GM18909 (cell line): ENCODE measurements at regions not wholly inside any gene's neighbourhood (a gene's known extent, or its start where the extent isn't known, plus 50 kb on each side); places are given as distances from the start of the nearest gene placed in this dataset.
A peak's percentile ranks its signal among the peaks of the same experiment; 100 is the strongest.

ENCODE experiments used
- ATAC-seq: cut with Tn5 transposase; IDR thresholded peaks from one replicate; pipeline ENCODE4 v1.9.1; 2021; ENCODE audit warnings: mild to moderate bottlenecking; ENCODE audit not compliant: unreplicated experiment, poor library complexity

GRCh38 chr5:124071039-124071438 lies 559.1 kb downstream of the CSNK1G3 start:
- no peak for ATAC-seq

- ATAC-seq, result no peak
Observed at GRCh38 chr5:124065508-124065907, 553.5 kb downstream of the CSNK1G3 start.

GRCh38 chr5:124064956-124065355 lies 553.0 kb downstream of the CSNK1G3 start:
- no peak for ATAC-seq

- no peak for ATAC-seq
Observed at GRCh38 chr5:124061663-124062062, 549.7 kb downstream of the CSNK1G3 start.

GRCh38 chr5:124061068-124061430 lies 549.1 kb downstream of the CSNK1G3 start:
- no peak for ATAC-seq

- no peak for ATAC-seq
Observed at GRCh38 chr5:124060413-124061067, 548.6 kb downstream of the CSNK1G3 start.

GRCh38 chr5:124060011-124060410 lies 548.0 kb downstream of the CSNK1G3 start:
- ATAC-seq, result no peak

GRCh38 chr5:124059200-124059599 lies 547.2 kb downstream of the CSNK1G3 start:
- ATAC-seq, result no peak

GRCh38 chr5:124057724-124058231 lies 545.8 kb downstream of the CSNK1G3 start:
- ATAC-seq, result no peak

- ATAC-seq, result peak; percentile 55
Observed at GRCh38 chr5:124056991-124057723, 545.2 kb downstream of the CSNK1G3 start.

- peak; percentile 75 for ATAC-seq
Observed at GRCh38 chr5:124056326-124056990, 544.5 kb downstream of the CSNK1G3 start.

- no peak for ATAC-seq
Observed at GRCh38 chr5:124055751-124056150, 543.8 kb downstream of the CSNK1G3 start.

- ATAC-seq, result peak; percentile 37
Observed at GRCh38 chr5:124054564-124054963, 542.6 kb downstream of the CSNK1G3 start.

GRCh38 chr5:124053340-124053739 lies 541.4 kb downstream of the CSNK1G3 start:
- no peak for ATAC-seq

GRCh38 chr5:124052201-124052600 lies 540.2 kb downstream of the CSNK1G3 start:
- ATAC-seq, result no peak

GRCh38 chr5:124050120-124050770 lies 538.3 kb downstream of the CSNK1G3 start:
- ATAC-seq, result no peak

- no peak for ATAC-seq
Observed at GRCh38 chr5:124045412-124045811, 533.4 kb downstream of the CSNK1G3 start.

GRCh38 chr5:124044613-124045012 lies 532.6 kb downstream of the CSNK1G3 start:
- no peak for ATAC-seq

GRCh38 chr5:124043456-124043855 lies 531.5 kb downstream of the CSNK1G3 start:
- ATAC-seq, result no peak

- no peak for ATAC-seq
Observed at GRCh38 chr5:124040799-124041198, 528.8 kb downstream of the CSNK1G3 start.

- no peak for ATAC-seq
Observed at GRCh38 chr5:124039410-124039809, 527.4 kb downstream of the CSNK1G3 start.
